Suprapubic skin (tissue), 4 donors: ENCODE measurements at regions not wholly inside any gene's neighbourhood (a gene's known extent, or its start where the extent isn't known, plus 50 kb on each side); places are given as distances from the start of the nearest gene placed in this dataset.

Experiments
- DNase-seq, 2 donors: peaks; one replicate each; pipeline ENCODE4 v3.0.0-alpha.2; 2019; ENCODE audit warnings: low spot score in 2 of 2
- H3K27ac ChIP-seq: fragments of 200-600 bp; sonication (generic); one replicate; pipeline ENCODE4 v1.5.1; 2019
- H3K27me3 ChIP-seq: fragments of 200-600 bp; sonication (generic); one replicate; pipeline ENCODE4 v1.5.1; 2019
- H3K36me3 ChIP-seq: fragments of 200-600 bp; sonication (generic); one replicate; pipeline ENCODE4 v1.5.1; 2019
- H3K4me1 ChIP-seq: fragments of 200-600 bp; sonication (generic); one replicate; pipeline ENCODE4 v1.5.1; 2019
- H3K4me3 ChIP-seq: fragments of 200-600 bp; sonication (generic); one replicate; pipeline ENCODE4 v1.5.1; 2019; ENCODE audit warnings: mild to moderate bottlenecking
- H3K9me3 ChIP-seq: fragments of 200-600 bp; sonication (generic); one replicate; pipeline ENCODE4 v1.5.1; 2019
- CTCF ChIP-seq, 2 donors: fragments of 200-600 bp in 1 of 2; fragments of 450-650 bp in 1 of 2; sonication (generic) in 1 of 2; IDR thresholded peaks; one replicate each; pipeline ENCODE4 v1.5.1; 2016 to 2019; ENCODE audit warnings: antibody characterized with exemption in 2 of 2, mild to moderate bottlenecking in 1 of 2, moderate library complexity in 1 of 2
- EP300 ChIP-seq: sonication (generic); formaldehyde crosslinking; IDR thresholded peaks from one replicate; pipeline ENCODE4 v1.6.1; 2017; ENCODE audit warnings: antibody characterized with exemption
- POLR2A ChIP-seq, 2 donors: fragments of 450-650 bp; IDR thresholded peaks; one replicate each; pipeline ENCODE4 v1.6.1; 2017; ENCODE audit warnings: antibody characterized with exemption in 2 of 2, mild to moderate bottlenecking in 2 of 2, moderate library complexity in 2 of 2
- POLR2AphosphoS5 ChIP-seq, 3 donors: sonication (generic); formaldehyde crosslinking; IDR thresholded peaks; one replicate each; pipeline ENCODE4 v1.6.1; 2017; ENCODE audit warnings: antibody characterized with exemption in 3 of 3
- WGBS: methylation state at CpG from one replicate; pipeline ENCODE4 v1.1.5; 2018; 5-methylcytosine and 5-hydroxymethylcytosine counted together

GRCh38 chr14:53306911-53307310 lies 153.8 kb upstream of the DDHD1 start:
- no peak for DNase-seq
- peak overlapping the region; percentile 32 for H3K4me3 ChIP-seq
- no peak for TF ChIP-seq POLR2AphosphoS5 (IDR thresholded peaks at IDR 0.05)
- TF ChIP-seq POLR2A (IDR thresholded peaks at IDR 0.05) = no peak
- no peak for TF ChIP-seq CTCF (IDR thresholded peaks at IDR 0.05)
- no peak for TF ChIP-seq EP300
- H3K27ac ChIP-seq = no peak overlapping the region
- WGBS = 62% methylated on average over 3 of the region's 3 CpGs
- no peaks in the 10 kb centered on the region for H3K36me3 ChIP-seq
- H3K4me1 ChIP-seq = peaks cover 7% of the 10 kb centered on the region
- H3K27me3 ChIP-seq = no peaks in the 10 kb centered on the region
- H3K9me3 ChIP-seq = no peaks in the 10 kb centered on the region

- Histone ChIP-seq H3K4me3 (peak overlapping the region; percentile 32), H3K27me3 (no peaks in the 10 kb centered on the region), H3K4me1 (peaks cover 7% of the 10 kb centered on the region), H3K36me3 (no peaks in the 10 kb centered on the region), H3K9me3 (no peaks in the 10 kb centered on the region), H3K27ac (no peak overlapping the region)
- no peak for DNase-seq
- peak; percentile 58 to 62 for TF ChIP-seq CTCF (IDR thresholded peaks at IDR 0.05)
- TF ChIP-seq EP300 = no peak
- WGBS = 4% methylated on average over 11 of the region's 11 CpGs
Measured at GRCh38 chr14:53306267-53306721, 153.2 kb upstream of the DDHD1 start.

- peaks cover 7% of the 10 kb centered on the region for H3K4me1 ChIP-seq
- no peak for DNase-seq
- no peak overlapping the region for H3K27ac ChIP-seq
- TF ChIP-seq POLR2AphosphoS5 (IDR thresholded peaks at IDR 0.05) = no peak
- TF ChIP-seq POLR2A (IDR thresholded peaks at IDR 0.05) = no peak
- TF ChIP-seq CTCF (IDR thresholded peaks at IDR 0.05) = no peak
- no peak for TF ChIP-seq EP300
- no peaks in the 10 kb centered on the region for H3K27me3 ChIP-seq
- no peak overlapping the region for H3K4me3 ChIP-seq
- H3K9me3 ChIP-seq = no peaks in the 10 kb centered on the region
- 82% methylated on average over 3 of the region's 3 CpGs for WGBS
- no peaks in the 10 kb centered on the region for H3K36me3 ChIP-seq
Measured at GRCh38 chr14:53304726-53305381, 151.7 kb upstream of the DDHD1 start.

- no peak overlapping the region for H3K27ac ChIP-seq
- 41% methylated on average over 9 of the region's 9 CpGs for WGBS
- no peaks in the 10 kb centered on the region for H3K9me3 ChIP-seq
- H3K4me3 ChIP-seq = no peak overlapping the region
- TF ChIP-seq CTCF (IDR thresholded peaks at IDR 0.05) (peak; percentile 40 to 51), POLR2AphosphoS5 (IDR thresholded peaks at IDR 0.05) (no peak)
- H3K27me3 ChIP-seq = no peaks in the 10 kb centered on the region
- DNase-seq = no peak
- H3K4me1 ChIP-seq = no peaks in the 10 kb centered on the region
- H3K36me3 ChIP-seq = no peaks in the 10 kb centered on the region
Measured at GRCh38 chr14:53295985-53296582, 143.0 kb upstream of the DDHD1 start.

- Histone ChIP-seq H3K4me3 (no peak overlapping the region), H3K9me3 (no peaks in the 10 kb centered on the region), H3K27ac (no peak overlapping the region), H3K4me1 (no peaks in the 10 kb centered on the region), H3K27me3 (no peaks in the 10 kb centered on the region), H3K36me3 (no peaks in the 10 kb centered on the region)
- 89% methylated on average over 4 of the region's 4 CpGs for WGBS
- TF ChIP-seq CTCF (IDR thresholded peaks at IDR 0.05) (no peak), POLR2A (IDR thresholded peaks at IDR 0.05) (no peak), POLR2AphosphoS5 (IDR thresholded peaks at IDR 0.05) (no peak), EP300 (no peak)
- no peak for DNase-seq
Measured at GRCh38 chr14:53295372-53295771, 142.2 kb upstream of the DDHD1 start.
